Astrocyte of the cerebellum (primary cell): ENCODE measurements at regions not wholly inside any gene's neighbourhood (a gene's known extent, or its start where the extent isn't known, plus 50 kb on each side); places are given as distances from the start of the nearest gene placed in this dataset.

Experiments
- DNase-seq: peaks from one replicate; pipeline ENCODE4 v3.0.0-alpha.2; 2011; ENCODE audit warnings: low read depth
- H3K4me3 ChIP-seq: 2 replicates; pipeline ENCODE4 v1.5.1; 2011; ENCODE audit warnings: mild to moderate bottlenecking, low read depth, low read length, moderate library complexity
- in situ Hi-C: cut with HindIII; loops from 2 replicates; pipeline ENCODE4 v1.10.0; 2017; ENCODE audit warnings: low sequenced_read_pairs
- TF ChIP-seq, protein P1 (sequence below): IDR thresholded peaks from 2 replicates; pipeline ENCODE4 v1.5.1; 2012; ENCODE audit warnings: low read length, low read depth, moderate library complexity, mild to moderate bottlenecking; ENCODE audit errors: missing control alignments

DNA sequence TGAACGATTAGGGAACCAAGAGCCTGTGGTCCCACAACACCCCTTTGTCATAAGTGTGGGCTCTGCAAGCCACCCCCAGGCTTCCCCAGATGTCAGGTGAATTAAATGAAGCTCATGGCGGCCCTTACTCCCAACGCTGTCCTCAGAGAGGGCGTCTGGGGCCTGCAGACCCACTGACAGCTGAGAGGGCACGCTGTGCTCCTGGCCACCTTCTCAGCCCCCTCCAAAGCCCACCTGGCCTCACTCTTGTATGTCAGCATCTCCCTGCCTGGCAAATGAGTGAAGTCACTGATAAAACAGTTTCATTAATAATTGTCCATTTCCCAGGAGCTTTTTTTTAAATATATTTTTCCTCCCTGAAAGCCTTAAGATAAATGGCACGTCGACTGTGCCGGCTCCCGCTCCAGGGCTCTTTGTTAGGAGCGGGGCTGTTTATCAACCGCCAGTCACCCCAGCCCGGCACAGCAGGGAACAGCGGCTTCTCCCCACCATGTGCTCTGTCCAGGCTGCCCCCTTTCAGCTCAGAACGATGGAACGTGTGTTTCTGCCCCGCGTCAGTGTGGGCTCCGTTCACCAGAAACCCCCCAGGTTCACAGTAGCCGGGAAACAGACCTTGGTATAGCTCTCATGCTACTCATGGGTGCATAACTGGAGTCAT, 94.7 kb upstream of the SFSWAP start:
- no peak for DNase-seq
- H3K4me3 ChIP-seq = no peak overlapping the region
- TF ChIP-seq, protein P1, sequence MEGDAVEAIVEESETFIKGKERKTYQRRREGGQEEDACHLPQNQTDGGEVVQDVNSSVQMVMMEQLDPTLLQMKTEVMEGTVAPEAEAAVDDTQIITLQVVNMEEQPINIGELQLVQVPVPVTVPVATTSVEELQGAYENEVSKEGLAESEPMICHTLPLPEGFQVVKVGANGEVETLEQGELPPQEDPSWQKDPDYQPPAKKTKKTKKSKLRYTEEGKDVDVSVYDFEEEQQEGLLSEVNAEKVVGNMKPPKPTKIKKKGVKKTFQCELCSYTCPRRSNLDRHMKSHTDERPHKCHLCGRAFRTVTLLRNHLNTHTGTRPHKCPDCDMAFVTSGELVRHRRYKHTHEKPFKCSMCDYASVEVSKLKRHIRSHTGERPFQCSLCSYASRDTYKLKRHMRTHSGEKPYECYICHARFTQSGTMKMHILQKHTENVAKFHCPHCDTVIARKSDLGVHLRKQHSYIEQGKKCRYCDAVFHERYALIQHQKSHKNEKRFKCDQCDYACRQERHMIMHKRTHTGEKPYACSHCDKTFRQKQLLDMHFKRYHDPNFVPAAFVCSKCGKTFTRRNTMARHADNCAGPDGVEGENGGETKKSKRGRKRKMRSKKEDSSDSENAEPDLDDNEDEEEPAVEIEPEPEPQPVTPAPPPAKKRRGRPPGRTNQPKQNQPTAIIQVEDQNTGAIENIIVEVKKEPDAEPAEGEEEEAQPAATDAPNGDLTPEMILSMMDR = no peak
- in situ Hi-C loops = no loop called here

GRCh38 chr12:131616738-131617137, 94.2 kb upstream of the SFSWAP start:
- TF ChIP-seq, protein P1 = no peak
- no peak overlapping the region for H3K4me3 ChIP-seq
- no peak for DNase-seq
- in situ Hi-C loops = no loop called here

DNA sequence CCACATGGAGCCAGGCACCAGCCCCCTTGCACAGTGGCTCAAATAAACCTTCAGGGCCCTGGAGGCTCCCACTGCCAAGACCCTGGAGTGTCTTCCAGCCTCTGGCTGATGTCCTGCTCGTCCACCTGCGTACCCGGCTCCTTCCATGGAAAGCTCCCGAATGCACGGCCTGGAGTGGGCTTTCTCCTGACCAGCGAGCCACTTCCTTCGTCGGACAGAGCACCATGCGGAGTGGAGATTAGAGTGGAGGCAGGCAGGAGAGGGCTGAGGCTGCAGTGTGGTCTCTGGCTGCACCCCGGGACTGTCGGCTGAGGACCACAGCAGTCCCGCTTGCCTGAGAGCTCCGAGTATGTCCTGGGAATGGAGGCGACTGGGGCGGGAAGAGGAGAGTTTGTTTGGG, 93.7 kb upstream of the SFSWAP start:
- TF ChIP-seq, protein P1 = no peak
- H3K4me3 ChIP-seq = no peak overlapping the region
- in situ Hi-C loops = no loop called here
- DNase-seq = no peak

DNA sequence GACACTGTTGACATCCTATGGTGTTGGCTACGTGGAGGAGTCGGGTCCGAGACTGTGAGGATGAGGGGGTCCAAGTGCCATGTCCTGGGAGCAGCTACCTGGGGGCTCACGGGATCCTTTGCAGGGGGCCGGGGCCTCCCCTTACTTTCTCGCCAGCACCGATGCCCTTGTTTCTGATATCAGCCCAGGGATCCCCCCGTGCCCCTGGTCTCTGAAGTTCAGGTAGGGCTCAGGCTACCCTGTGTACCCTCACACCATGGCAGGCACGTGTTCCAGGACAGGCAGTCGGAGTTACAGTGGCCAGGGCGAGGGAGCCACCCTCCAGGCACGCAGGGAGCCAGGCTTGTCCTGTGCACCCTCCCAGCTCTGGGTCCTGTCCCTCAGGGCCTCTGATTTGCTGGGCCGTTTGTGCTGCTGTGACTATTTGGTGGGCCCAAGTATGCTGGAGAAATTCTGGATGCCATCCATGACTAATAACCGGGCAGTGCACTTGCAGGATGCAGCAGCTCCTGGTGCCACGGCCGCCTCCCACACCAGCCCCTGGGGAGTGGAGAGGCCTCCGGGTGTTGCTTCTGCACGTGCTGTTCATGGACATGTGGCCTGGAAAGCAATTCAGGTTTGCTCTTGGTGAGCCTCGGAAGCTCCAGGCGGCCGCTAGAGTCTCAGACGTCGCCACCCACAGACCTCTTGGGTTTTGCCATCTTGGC, 93.1 kb upstream of the SFSWAP start:
- no peak for DNase-seq
- TF ChIP-seq, protein P1 = no peak
- in situ Hi-C loops = no loop called here
- no peak overlapping the region for H3K4me3 ChIP-seq

DNA sequence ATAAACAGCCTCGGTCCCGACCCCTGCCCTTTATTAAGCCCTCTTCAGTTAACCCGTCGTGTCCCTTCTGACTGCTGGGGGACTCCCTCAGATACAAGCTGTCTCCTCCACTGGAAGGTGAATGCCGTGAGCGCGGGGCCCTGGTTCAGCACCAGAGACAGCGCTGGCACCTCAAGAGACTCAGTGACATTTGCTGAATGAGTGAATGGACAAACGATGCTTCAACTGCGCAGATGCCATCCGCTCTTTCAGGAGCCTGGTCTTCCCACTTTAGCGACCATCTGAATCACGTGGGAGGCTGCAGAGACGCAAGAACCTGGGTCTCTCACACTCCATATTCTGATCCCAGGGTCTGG, 92.6 kb upstream of the SFSWAP start:
- no peak for DNase-seq
- in situ Hi-C loops = no loop called here
- TF ChIP-seq, protein P1 = no peak
- H3K4me3 ChIP-seq = no peak overlapping the region

- in situ Hi-C loops = no loop called here
- TF ChIP-seq, protein P1 = no peak
- DNase-seq = no peak
- H3K4me3 ChIP-seq = no peak overlapping the region
Measured at GRCh38 chr12:131618701-131619100, 92.2 kb upstream of the SFSWAP start.
